ENCODE measurements at regions not wholly inside any gene's neighbourhood (a gene's known extent, or its start where the extent isn't known, plus 50 kb on each side); places are given as distances from the start of the nearest gene placed in this dataset.
"Not testable (repeated sequence)": the region's sequence is repeated elsewhere in the genome, so short reads cannot be mapped to it uniquely, and the experiment has no call there.

GRCh38 chr3:61460636-61461035 lies 100.7 kb upstream of the PTPRG start:
- H3K4me3 ChIP-seq (ENCODE audit: low read depth, low read length) = no peak overlapping the region
- H3K36me3 ChIP-seq (ENCODE audit: control insufficient read depth, insufficient read depth, low read length) = no peaks in the 10 kb centered on the region
- no peak overlapping the region for H3K27ac ChIP-seq (ENCODE audit: low read depth, low read length)
- no peaks in the 10 kb centered on the region for H3K4me1 ChIP-seq (ENCODE audit: control insufficient read depth, insufficient read depth, low read length)
- no peaks in the 10 kb centered on the region for H3K9me3 ChIP-seq (ENCODE audit: control insufficient read depth, insufficient read depth, low read length)
- no peaks in the 10 kb centered on the region for H3K27me3 ChIP-seq (ENCODE audit: control insufficient read depth, insufficient read depth, low read length)
- no peak overlapping the region for H3K9ac ChIP-seq (ENCODE audit: low read depth, low read length)

GRCh38 chr3:61463191-61463590 lies 98.2 kb upstream of the PTPRG start:
- H3K9me3 ChIP-seq (ENCODE audit: control insufficient read depth, insufficient read depth, low read length) = no peaks in the 10 kb centered on the region
- no peak overlapping the region for H3K4me3 ChIP-seq (ENCODE audit: low read depth, low read length)
- no peaks in the 10 kb centered on the region; the same call in 1 of the 2 replicates for H3K27me3 ChIP-seq (ENCODE audit: control insufficient read depth, insufficient read depth, low read length)
- no peak overlapping the region for H3K9ac ChIP-seq (ENCODE audit: low read depth, low read length)
- no peaks in the 10 kb centered on the region for H3K4me1 ChIP-seq (ENCODE audit: control insufficient read depth, insufficient read depth, low read length)
- no peak overlapping the region for H3K27ac ChIP-seq (ENCODE audit: low read depth, low read length)
- H3K36me3 ChIP-seq (ENCODE audit: control insufficient read depth, insufficient read depth, low read length) = no peaks in the 10 kb centered on the region

GRCh38 chr3:61464518-61465140 lies 96.7 kb upstream of the PTPRG start:
- Histone ChIP-seq H3K9ac (ENCODE audit: low read depth, low read length) (no peak overlapping the region), H3K4me1 (ENCODE audit: control insufficient read depth, insufficient read depth, low read length) (no peaks in the 10 kb centered on the region), H3K4me3 (ENCODE audit: low read depth, low read length) (no peak overlapping the region), H3K27me3 (ENCODE audit: control insufficient read depth, insufficient read depth, low read length) (no peaks in the 10 kb centered on the region; the same call in 1 of the 2 replicates), H3K36me3 (ENCODE audit: control insufficient read depth, insufficient read depth, low read length) (no peaks in the 10 kb centered on the region), H3K9me3 (ENCODE audit: control insufficient read depth, insufficient read depth, low read length) (no peaks in the 10 kb centered on the region), H3K27ac (ENCODE audit: low read depth, low read length) (no peak overlapping the region)

- no peaks in the 10 kb centered on the region for H3K4me1 ChIP-seq (ENCODE audit: control insufficient read depth, insufficient read depth, low read length)
- H3K9ac ChIP-seq (ENCODE audit: low read depth, low read length) = no peak overlapping the region
- H3K36me3 ChIP-seq (ENCODE audit: control insufficient read depth, insufficient read depth, low read length) = no peaks in the 10 kb centered on the region
- no peak overlapping the region for H3K27ac ChIP-seq (ENCODE audit: low read depth, low read length)
- no peaks in the 10 kb centered on the region for H3K9me3 ChIP-seq (ENCODE audit: control insufficient read depth, insufficient read depth, low read length)
- H3K4me3 ChIP-seq (ENCODE audit: low read depth, low read length) = no peak overlapping the region
- no peaks in the 10 kb centered on the region; the same call in 1 of the 2 replicates for H3K27me3 ChIP-seq (ENCODE audit: control insufficient read depth, insufficient read depth, low read length)
Measured at GRCh38 chr3:61466357-61466756, 95.0 kb upstream of the PTPRG start.

GRCh38 chr3:61483997-61484396 lies 77.4 kb upstream of the PTPRG start:
- Histone ChIP-seq H3K9ac (ENCODE audit: low read depth, low read length) (no peak overlapping the region), H3K36me3 (ENCODE audit: control insufficient read depth, insufficient read depth, low read length) (no peaks in the 10 kb centered on the region), H3K9me3 (ENCODE audit: control insufficient read depth, insufficient read depth, low read length) (no peaks in the 10 kb centered on the region), H3K4me1 (ENCODE audit: control insufficient read depth, insufficient read depth, low read length) (no peaks in the 10 kb centered on the region), H3K27me3 (ENCODE audit: control insufficient read depth, insufficient read depth, low read length) (no peaks in the 10 kb centered on the region), H3K4me3 (ENCODE audit: low read depth, low read length) (no peak overlapping the region), H3K27ac (ENCODE audit: low read depth, low read length) (no peak overlapping the region)

GRCh38 chr3:61493339-61493738 lies 68.0 kb upstream of the PTPRG start:
- Histone ChIP-seq H3K9me3 (ENCODE audit: control insufficient read depth, insufficient read depth, low read length) (no peaks in the 10 kb centered on the region), H3K27ac (ENCODE audit: low read depth, low read length) (no peak overlapping the region), H3K27me3 (ENCODE audit: control insufficient read depth, insufficient read depth, low read length) (no peaks in the 10 kb centered on the region), H3K9ac (ENCODE audit: low read depth, low read length) (no peak overlapping the region), H3K4me3 (ENCODE audit: low read depth, low read length) (no peak overlapping the region), H3K4me1 (ENCODE audit: control insufficient read depth, insufficient read depth, low read length) (no peaks in the 10 kb centered on the region), H3K36me3 (ENCODE audit: control insufficient read depth, insufficient read depth, low read length) (no peaks in the 10 kb centered on the region)

- H3K9ac ChIP-seq (ENCODE audit: low read depth, low read length); H3K4me3 ChIP-seq (ENCODE audit: low read depth, low read length); H3K4me1 ChIP-seq (ENCODE audit: control insufficient read depth, insufficient read depth, low read length); H3K27ac ChIP-seq (ENCODE audit: low read depth, low read length); H3K27me3 ChIP-seq (ENCODE audit: control insufficient read depth, insufficient read depth, low read length); H3K9me3 ChIP-seq (ENCODE audit: control insufficient read depth, insufficient read depth, low read length); H3K36me3 ChIP-seq (ENCODE audit: control insufficient read depth, insufficient read depth, low read length): not testable (repeated sequence)
Measured at GRCh38 chr3:61494309-61494708, 67.1 kb upstream of the PTPRG start.

- Histone ChIP-seq H3K9ac (ENCODE audit: low read depth, low read length) (no peak overlapping the region), H3K4me1 (ENCODE audit: control insufficient read depth, insufficient read depth, low read length) (no peaks in the 10 kb centered on the region), H3K4me3 (ENCODE audit: low read depth, low read length) (no peak overlapping the region), H3K27me3 (ENCODE audit: control insufficient read depth, insufficient read depth, low read length) (no peaks in the 10 kb centered on the region), H3K36me3 (ENCODE audit: control insufficient read depth, insufficient read depth, low read length) (no peaks in the 10 kb centered on the region), H3K9me3 (ENCODE audit: control insufficient read depth, insufficient read depth, low read length) (no peaks in the 10 kb centered on the region), H3K27ac (ENCODE audit: low read depth, low read length) (no peak overlapping the region)
Measured at GRCh38 chr3:61497463-61497862, 63.9 kb upstream of the PTPRG start.

GRCh38 chr3:61505197-61505596 lies 56.2 kb upstream of the PTPRG start:
- no peaks in the 10 kb centered on the region for H3K36me3 ChIP-seq (ENCODE audit: control insufficient read depth, insufficient read depth, low read length)
- H3K4me3 ChIP-seq (ENCODE audit: low read depth, low read length) = no peak overlapping the region
- no peaks in the 10 kb centered on the region for H3K9me3 ChIP-seq (ENCODE audit: control insufficient read depth, insufficient read depth, low read length)
- no peak overlapping the region for H3K9ac ChIP-seq (ENCODE audit: low read depth, low read length)
- H3K27ac ChIP-seq (ENCODE audit: low read depth, low read length) = no peak overlapping the region
- no peaks in the 10 kb centered on the region for H3K4me1 ChIP-seq (ENCODE audit: control insufficient read depth, insufficient read depth, low read length)
- H3K27me3 ChIP-seq (ENCODE audit: control insufficient read depth, insufficient read depth, low read length) = no peaks in the 10 kb centered on the region

- H3K27me3 ChIP-seq (ENCODE audit: control insufficient read depth, insufficient read depth, low read length) = no peaks in the 10 kb centered on the region
- H3K9ac ChIP-seq (ENCODE audit: low read depth, low read length) = no peak overlapping the region
- H3K4me1 ChIP-seq (ENCODE audit: control insufficient read depth, insufficient read depth, low read length) = no peaks in the 10 kb centered on the region
- no peaks in the 10 kb centered on the region for H3K9me3 ChIP-seq (ENCODE audit: control insufficient read depth, insufficient read depth, low read length)
- no peaks in the 10 kb centered on the region for H3K36me3 ChIP-seq (ENCODE audit: control insufficient read depth, insufficient read depth, low read length)
- no peak overlapping the region for H3K27ac ChIP-seq (ENCODE audit: low read depth, low read length)
- no peak overlapping the region for H3K4me3 ChIP-seq (ENCODE audit: low read depth, low read length)
Measured at GRCh38 chr3:61507946-61508345, 53.4 kb upstream of the PTPRG start.
